Suprapubic skin (tissue), 4 donors: ENCODE measurements at regions not wholly inside any gene's neighbourhood (a gene's known extent, or its start where the extent isn't known, plus 50 kb on each side); places are given as distances from the start of the nearest gene placed in this dataset.

Experiments used
- EP300 ChIP-seq: sonication (generic); formaldehyde crosslinking; IDR thresholded peaks from one replicate; pipeline ENCODE4 v1.6.1; 2017; ENCODE audit warnings: antibody characterized with exemption
- POLR2AphosphoS5 ChIP-seq, 3 donors: sonication (generic); formaldehyde crosslinking; IDR thresholded peaks; one replicate each; pipeline ENCODE4 v1.6.1; 2017; ENCODE audit warnings: antibody characterized with exemption in 3 of 3
- TF ChIP-seq, protein P1 (sequence below), 2 donors: fragments of 200-600 bp in 1 of 2; fragments of 450-650 bp in 1 of 2; sonication (generic) in 1 of 2; IDR thresholded peaks; one replicate each; pipeline ENCODE4 v1.5.1; 2016 to 2019; ENCODE audit warnings: antibody characterized with exemption in 2 of 2, mild to moderate bottlenecking in 1 of 2, moderate library complexity in 1 of 2

DNA sequence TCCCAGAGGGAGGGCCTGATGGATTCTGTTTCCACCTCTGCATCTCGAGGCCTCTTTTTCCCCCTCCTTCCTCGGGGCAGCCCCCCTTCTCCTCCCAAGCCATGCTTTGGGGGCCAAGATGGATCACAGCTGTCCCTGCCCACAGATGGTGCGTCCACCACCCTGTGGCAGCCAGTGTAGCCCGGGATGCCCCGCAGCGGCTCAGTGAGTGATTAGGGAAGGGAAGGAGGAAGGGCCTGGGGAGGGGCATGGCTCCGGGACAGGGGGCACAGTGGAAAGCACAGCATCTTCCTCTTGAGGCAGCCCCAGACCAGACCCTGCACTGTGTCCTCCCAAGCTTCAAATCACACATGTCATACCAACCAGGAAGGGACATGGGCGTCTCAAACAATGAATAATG lies 622.4 kb downstream of the MATN1 start:
- TF ChIP-seq, protein P1, sequence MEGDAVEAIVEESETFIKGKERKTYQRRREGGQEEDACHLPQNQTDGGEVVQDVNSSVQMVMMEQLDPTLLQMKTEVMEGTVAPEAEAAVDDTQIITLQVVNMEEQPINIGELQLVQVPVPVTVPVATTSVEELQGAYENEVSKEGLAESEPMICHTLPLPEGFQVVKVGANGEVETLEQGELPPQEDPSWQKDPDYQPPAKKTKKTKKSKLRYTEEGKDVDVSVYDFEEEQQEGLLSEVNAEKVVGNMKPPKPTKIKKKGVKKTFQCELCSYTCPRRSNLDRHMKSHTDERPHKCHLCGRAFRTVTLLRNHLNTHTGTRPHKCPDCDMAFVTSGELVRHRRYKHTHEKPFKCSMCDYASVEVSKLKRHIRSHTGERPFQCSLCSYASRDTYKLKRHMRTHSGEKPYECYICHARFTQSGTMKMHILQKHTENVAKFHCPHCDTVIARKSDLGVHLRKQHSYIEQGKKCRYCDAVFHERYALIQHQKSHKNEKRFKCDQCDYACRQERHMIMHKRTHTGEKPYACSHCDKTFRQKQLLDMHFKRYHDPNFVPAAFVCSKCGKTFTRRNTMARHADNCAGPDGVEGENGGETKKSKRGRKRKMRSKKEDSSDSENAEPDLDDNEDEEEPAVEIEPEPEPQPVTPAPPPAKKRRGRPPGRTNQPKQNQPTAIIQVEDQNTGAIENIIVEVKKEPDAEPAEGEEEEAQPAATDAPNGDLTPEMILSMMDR (IDR thresholded peaks at IDR 0.05), result no peak
- TF ChIP-seq EP300, result no peak
- TF ChIP-seq POLR2AphosphoS5 (IDR thresholded peaks at IDR 0.05), result no peak
